HG03139 (cell line): ENCODE measurements at regions not wholly inside any gene's neighbourhood (a gene's known extent, or its start where the extent isn't known, plus 50 kb on each side); places are given as distances from the start of the nearest gene placed in this dataset.
"Not testable (repeated sequence)": the region's sequence is repeated elsewhere in the genome, so short reads cannot be mapped to it uniquely, and the experiment has no call there.

Experiments used
- ATAC-seq: cut with Tn5 transposase; IDR thresholded peaks from one replicate; pipeline ENCODE4 v1.9.1; 2021; ENCODE audit not compliant: unreplicated experiment

GRCh38 chr14:88929656-88930436 lies 105.4 kb downstream of the TTC8 start:
- no peak for ATAC-seq

GRCh38 chr14:88931321-88932110 lies 107.1 kb downstream of the TTC8 start:
- no peak for ATAC-seq

- ATAC-seq = no peak
Observed at GRCh38 chr14:88933191-88933590, 108.7 kb downstream of the TTC8 start.

- no peak for ATAC-seq
Observed at GRCh38 chr14:88934351-88934806, 109.9 kb downstream of the TTC8 start.

- no peak for ATAC-seq
Observed at GRCh38 chr14:88935083-88935482, 110.6 kb downstream of the TTC8 start.

GRCh38 chr14:88937706-88938105 lies 113.3 kb downstream of the TTC8 start:
- no peak for ATAC-seq

GRCh38 chr14:88940671-88941070 lies 116.2 kb downstream of the TTC8 start:
- ATAC-seq = no peak

- ATAC-seq = no peak
Observed at GRCh38 chr14:88941414-88941813, 117.0 kb downstream of the TTC8 start.

GRCh38 chr14:88947646-88948598 lies 123.5 kb downstream of the TTC8 start:
- ATAC-seq = no peak

- ATAC-seq = no peak
Observed at GRCh38 chr14:88950069-88950468, 125.6 kb downstream of the TTC8 start.

GRCh38 chr14:88951370-88951769 lies 126.9 kb downstream of the TTC8 start:
- no peak for ATAC-seq

GRCh38 chr14:88952901-88953300 lies 128.4 kb downstream of the TTC8 start:
- ATAC-seq = no peak

- no peak for ATAC-seq
Observed at GRCh38 chr14:88955455-88955854, 131.0 kb downstream of the TTC8 start.

GRCh38 chr14:88960496-88960895 lies 136.0 kb downstream of the TTC8 start:
- ATAC-seq = no peak

GRCh38 chr14:88961214-88961613 lies 136.8 kb downstream of the TTC8 start:
- no peak for ATAC-seq

GRCh38 chr14:88962356-88962755 lies 137.9 kb downstream of the TTC8 start:
- no peak for ATAC-seq

GRCh38 chr14:88967299-88967698 lies 142.8 kb downstream of the TTC8 start:
- no peak for ATAC-seq

- ATAC-seq = no peak
Observed at GRCh38 chr14:88975043-88975830, 150.8 kb downstream of the TTC8 start.

- no peak for ATAC-seq
Observed at GRCh38 chr14:88975926-88976325, 151.5 kb downstream of the TTC8 start.

GRCh38 chr14:88980907-88981306 lies 156.5 kb downstream of the TTC8 start:
- not testable (repeated sequence) for ATAC-seq
